ENCODE measurements at regions not wholly inside any gene's neighbourhood (a gene's known extent, or its start where the extent isn't known, plus 50 kb on each side); places are given as distances from the start of the nearest gene placed in this dataset.
"Not testable (repeated sequence)": the region's sequence is repeated elsewhere in the genome, so short reads cannot be mapped to it uniquely, and the experiment has no call there.

DNA sequence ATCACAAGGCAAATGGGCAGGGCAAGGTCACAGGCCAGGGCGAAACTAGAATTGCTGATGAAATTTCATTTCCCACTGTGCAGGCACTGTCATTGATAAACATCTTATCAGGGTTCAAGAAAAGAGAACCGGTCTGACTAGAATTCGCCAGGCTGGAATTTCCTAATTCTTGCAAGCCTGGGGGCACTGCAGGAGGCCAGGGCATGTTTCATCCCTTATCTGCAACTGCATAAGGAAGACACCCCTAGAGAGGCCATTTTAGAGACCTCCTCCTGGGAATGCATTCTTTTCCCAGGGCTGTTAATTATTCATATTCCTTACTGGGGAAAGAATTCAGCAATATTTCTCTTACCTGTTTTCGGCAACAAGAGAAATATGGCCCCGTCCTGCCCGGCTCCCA, 266.2 kb upstream of the CYLC2 start:
- no peak for DNase-seq (ENCODE audit: low spot score)

DNA sequence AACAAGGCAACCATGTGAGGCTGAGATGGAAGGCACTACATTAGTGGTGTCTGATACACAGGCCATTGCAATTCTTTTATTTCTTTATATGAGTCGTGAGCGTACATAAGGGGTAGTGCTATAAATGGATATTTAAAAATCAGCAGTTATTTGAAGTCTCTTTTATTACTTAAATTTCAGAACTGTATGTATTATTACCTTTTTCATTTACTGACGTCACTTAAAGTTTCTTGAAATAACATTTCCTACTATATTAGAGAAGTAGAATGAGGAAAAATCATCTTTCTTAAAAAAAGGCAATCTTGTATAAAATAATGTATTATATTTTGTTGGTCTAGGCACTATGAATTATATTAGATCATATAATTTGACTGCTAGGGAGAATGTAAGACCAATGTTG, 280.9 kb upstream of the CYLC2 start:
- DNase-seq (ENCODE audit: low spot score), result no peak

- not testable (repeated sequence) for DNase-seq (ENCODE audit: low spot score)
Observed at GRCh38 chr9:102712910-102713309, 282.2 kb upstream of the CYLC2 start.

DNA sequence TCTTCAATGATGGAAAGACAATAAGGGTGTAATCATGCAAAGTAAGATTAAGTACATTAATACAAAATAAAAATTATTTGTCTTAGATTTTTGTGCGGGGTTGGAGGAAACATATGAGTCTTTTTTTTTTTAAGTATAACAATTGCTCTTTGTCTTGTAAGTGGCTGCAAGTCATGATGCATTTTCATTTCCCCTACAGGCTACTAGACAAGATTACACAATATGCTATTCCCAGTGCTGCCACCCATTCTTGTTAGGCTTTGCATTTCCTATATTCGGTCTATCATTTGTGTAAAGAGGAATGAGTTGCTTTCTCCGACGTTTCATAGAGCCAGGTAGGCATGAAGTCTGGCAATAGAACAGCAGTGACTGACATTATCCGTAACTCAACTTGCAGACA, 294.2 kb upstream of the CYLC2 start:
- no peak for DNase-seq (ENCODE audit: low spot score)

GRCh38 chr9:102669220-102669619, 325.9 kb upstream of the CYLC2 start:
- DNase-seq (ENCODE audit: low spot score), result no peak

GRCh38 chr9:102652471-102652870, 342.7 kb upstream of the CYLC2 start:
- no peak for DNase-seq (ENCODE audit: low spot score)

- DNase-seq (ENCODE audit: low spot score), result no peak
Observed at GRCh38 chr9:102650896-102651295, 344.2 kb upstream of the CYLC2 start.

DNA sequence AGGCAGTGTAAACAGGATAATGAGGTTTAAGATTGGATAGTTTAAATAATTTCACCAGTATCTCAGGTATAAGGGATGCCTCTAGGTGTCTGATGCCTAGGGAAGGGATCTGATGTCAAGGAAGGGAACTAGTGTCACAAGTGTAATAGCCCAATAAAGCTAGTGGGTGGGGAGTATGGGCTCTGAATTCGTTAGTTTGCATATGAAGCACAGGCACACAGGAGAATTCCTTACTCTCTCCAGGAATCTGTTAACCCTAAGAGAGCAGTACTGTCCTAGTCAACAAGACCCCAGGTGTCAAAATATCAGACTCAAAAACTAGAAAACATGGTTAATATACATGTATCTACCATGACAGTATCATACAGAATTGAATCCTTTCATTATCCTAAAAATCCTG, 352.5 kb upstream of the CYLC2 start:
- no peak for DNase-seq (ENCODE audit: low spot score)

DNA sequence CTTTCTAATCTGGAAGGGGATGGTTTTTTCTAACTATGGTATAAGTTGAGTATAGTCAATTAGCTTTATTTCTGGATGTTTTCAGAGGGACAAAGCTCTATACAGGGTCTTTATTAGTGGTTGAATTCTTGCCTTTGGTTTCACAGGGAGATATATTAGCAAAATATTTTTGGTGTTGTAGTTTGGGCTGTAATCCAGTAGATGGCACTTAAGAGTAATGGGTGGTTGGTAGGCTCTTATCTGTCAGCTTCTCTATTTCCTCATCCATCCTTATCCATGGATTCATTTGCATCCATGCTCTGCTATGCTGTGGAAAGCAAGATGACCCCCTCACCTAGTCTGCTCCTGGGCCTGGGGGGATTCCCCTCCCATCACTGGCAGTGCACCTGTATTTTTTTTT, 363.6 kb upstream of the CYLC2 start:
- DNase-seq (ENCODE audit: low spot score), result no peak

DNA sequence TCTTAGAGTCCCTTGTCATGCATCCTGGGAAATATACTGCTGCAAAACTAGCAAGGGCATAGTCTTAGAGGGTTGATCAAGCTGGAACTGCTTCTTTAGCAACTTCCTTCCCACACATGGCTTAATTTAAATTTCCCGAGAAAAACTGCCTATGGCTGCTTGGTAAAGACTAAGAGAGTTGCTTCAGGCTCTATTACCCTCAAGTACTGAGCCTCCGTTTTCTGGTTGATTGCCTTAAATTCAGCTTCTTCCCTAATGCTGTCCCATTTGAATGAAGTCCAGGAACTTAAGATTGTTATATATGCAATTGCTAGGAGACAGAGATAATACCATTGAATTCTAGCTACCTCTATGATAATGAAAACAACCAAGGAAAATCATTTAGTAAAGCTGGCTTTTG, 385.7 kb upstream of the CYLC2 start:
- DNase-seq (ENCODE audit: low spot score), result no peak

- DNase-seq (ENCODE audit: low spot score), result not testable (repeated sequence)
Observed at GRCh38 chr9:102603198-102604195, 391.6 kb upstream of the CYLC2 start.

DNA sequence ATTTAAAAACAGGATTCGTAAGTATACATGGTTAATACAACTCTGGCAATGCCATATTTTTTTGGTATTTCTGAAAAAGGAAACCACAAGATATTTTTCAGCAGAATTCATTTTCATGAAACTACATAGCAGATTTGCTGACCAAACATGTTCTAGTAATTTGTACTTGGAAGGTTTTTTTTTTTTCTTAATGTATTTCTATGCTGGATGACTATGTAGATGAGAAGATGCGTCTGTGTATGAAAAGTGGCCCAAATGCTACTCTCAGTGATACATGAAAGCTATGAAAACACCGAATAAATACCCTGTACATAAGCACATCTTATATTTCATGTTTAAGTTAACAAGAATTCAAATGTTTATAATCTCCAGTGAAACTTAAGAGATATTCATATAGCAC, 400.9 kb upstream of the CYLC2 start:
- DNase-seq (ENCODE audit: low spot score), result no peak

- no peak for DNase-seq (ENCODE audit: low spot score)
Observed at GRCh38 chr9:102587281-102587680, 407.9 kb upstream of the CYLC2 start.

DNA sequence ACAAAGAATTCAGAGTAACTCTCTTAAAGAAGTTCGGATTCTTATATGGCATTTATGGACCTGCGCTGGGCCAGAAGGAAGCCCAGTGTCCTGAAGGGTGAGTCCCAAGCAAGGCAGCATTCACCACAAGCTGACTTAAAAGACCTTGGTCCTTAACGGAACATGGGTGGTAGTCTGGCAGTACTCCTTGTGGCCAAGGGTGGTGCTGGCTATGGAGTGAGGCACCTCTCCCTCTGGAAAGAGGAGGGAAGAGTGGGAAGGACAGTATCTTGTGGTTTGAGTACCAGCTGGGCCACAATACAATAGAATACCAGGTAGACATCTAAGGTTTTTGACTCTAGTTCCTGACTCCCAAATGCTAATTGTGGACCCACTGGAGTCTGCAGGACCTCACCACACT, 425.7 kb upstream of the CYLC2 start:
- DNase-seq (ENCODE audit: low spot score), result no peak

GRCh38 chr9:102551346-102551745, 443.8 kb upstream of the CYLC2 start:
- no peak for DNase-seq (ENCODE audit: low spot score)

GRCh38 chr9:102550886-102551285, 444.2 kb upstream of the CYLC2 start:
- no peak for DNase-seq (ENCODE audit: low spot score)

DNA sequence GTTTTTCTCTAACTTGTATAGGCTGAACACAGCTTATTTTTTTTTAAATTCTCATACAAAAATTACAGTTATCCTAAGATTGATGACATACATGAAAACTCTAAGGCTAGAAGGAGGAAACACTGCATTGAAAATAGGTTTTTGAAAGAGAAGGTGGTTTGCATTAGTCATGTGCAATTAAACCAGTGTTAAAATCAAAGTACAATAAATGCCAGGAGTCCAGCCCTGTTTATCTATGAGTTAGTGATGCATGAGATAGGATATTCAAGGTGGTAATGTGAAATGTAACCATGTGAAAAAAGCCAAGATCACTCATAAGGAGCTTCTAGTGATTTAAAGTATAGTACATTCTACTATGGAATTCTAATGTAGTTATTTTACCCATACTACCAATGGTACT, 444.9 kb upstream of the CYLC2 start:
- DNase-seq (ENCODE audit: low spot score), result no peak

DNA sequence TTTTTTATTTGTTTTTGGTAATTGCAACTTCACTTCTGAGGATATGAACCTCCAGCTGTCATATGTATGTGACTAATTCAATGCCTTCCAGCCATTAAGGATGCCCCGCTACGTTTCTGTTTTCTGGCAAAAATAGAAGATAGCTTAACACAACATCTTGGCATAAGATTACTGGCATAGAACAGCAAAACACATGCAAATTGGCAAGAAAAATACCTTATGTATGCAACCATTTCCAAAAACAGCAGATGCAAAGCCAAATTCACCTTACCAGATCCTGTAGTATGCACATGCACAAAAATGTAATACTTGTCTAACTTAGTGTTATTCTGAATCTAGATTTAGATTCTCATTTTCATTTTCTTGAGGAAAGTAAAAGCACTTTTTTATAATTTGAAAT, 461.1 kb upstream of the CYLC2 start:
- DNase-seq (ENCODE audit: low spot score), result no peak

- no peak for DNase-seq (ENCODE audit: low spot score)
Observed at GRCh38 chr9:102521097-102521755, 473.9 kb upstream of the CYLC2 start.

GRCh38 chr9:102519423-102519822, 475.7 kb upstream of the CYLC2 start:
- no peak for DNase-seq (ENCODE audit: low spot score)

- no peak for DNase-seq (ENCODE audit: low spot score)
Observed at GRCh38 chr9:102518324-102518723, 476.8 kb upstream of the CYLC2 start.

DNA sequence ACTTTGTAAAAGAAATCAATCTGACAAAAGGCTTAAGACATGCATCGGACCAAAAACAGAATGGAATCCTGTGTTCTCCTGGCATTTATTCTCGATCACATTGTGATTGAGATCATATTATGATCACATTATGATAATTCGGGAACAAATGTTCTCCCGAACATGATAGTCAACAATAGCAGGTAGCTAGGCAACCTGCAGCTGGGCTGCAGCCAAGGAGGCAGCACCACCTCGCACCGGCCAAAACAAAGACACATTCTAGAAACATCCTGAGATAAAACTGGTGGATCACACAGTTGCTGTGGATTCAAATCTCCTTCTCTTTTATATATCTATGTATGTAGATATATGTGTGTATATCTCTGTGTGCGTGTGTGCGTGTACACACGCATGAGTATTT, 480.6 kb upstream of the CYLC2 start:
- DNase-seq (ENCODE audit: low spot score), result no peak

GRCh38 chr9:102507044-102507687, 488.0 kb upstream of the CYLC2 start:
- no peak for DNase-seq (ENCODE audit: low spot score)
